Colonic mucosa (tissue), 4 donors: ENCODE measurements at regions not wholly inside any gene's neighbourhood (a gene's known extent, or its start where the extent isn't known, plus 50 kb on each side); places are given as distances from the start of the nearest gene placed in this dataset.

Experiments used
- DNase-seq: peaks from one replicate; pipeline ENCODE4 v3.0.0-alpha.2; 2020
- H3K27ac ChIP-seq: fragments of 200-600 bp; one replicate; pipeline ENCODE4 v1.8.0; 2021
- H3K27me3 ChIP-seq: fragments of 200-600 bp; one replicate; pipeline ENCODE4 v1.8.0; 2021
- H3K36me3 ChIP-seq: fragments of 200-600 bp; one replicate; pipeline ENCODE4 v1.8.0; 2021
- H3K4me1 ChIP-seq: fragments of 200-600 bp; one replicate; pipeline ENCODE4 v1.8.0; 2021; ENCODE audit warnings: mild to moderate bottlenecking
- H3K4me3 ChIP-seq: fragments of 200-600 bp; one replicate; pipeline ENCODE4 v1.8.0; 2021
- H3K9ac ChIP-seq, 2 donors: one replicate each; pipeline ENCODE4 v1.7.0; 2013; ENCODE audit warnings: control low read depth in 2 of 2, low read depth in 2 of 2, low read length in 2 of 2
- H3K9me3 ChIP-seq: fragments of 200-600 bp; one replicate; pipeline ENCODE4 v1.8.0; 2021
- intact Hi-C: fragments of 100-400 bp; cut with DNase I; formaldehyde crosslinking; loops from one replicate; pipeline ENCODE4 v1.14.1; 2022
- TF ChIP-seq, protein P1 (sequence below): fragments of 200-600 bp; IDR thresholded peaks from one replicate; pipeline ENCODE4 v1.8.0; 2022; ENCODE audit warnings: antibody characterized with exemption, mild to moderate bottlenecking
- donor health status: healthy.
- donor health status: DM: no; HTN: no; CAD: no.
- donor health status: DM: no; HTN: no; CAD: no.

DNA sequence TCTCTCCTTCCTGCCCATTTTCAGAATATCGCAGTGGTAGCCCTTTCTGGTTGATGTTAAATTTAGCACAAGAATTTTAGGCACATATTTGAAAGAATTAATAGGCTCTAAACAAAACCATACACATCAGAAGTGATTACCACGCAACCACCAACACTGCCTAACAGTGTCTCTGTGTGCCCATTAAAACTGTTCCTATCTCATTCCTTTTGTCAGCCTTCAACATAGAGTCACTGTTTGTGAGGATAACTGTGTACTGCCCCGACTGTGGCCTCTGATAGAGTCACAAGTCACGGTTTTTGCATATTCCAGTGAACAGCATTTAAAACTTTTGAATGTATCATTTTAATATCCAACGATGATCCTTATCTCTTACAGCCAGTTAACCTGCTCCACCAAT is 116.8 kb upstream of the TNFAIP3 start:
- no peaks in the 10 kb centered on the region for H3K27me3 ChIP-seq
- no peak overlapping the region for H3K4me3 ChIP-seq
- H3K9me3 ChIP-seq: no peaks in the 10 kb centered on the region
- TF ChIP-seq, protein P1, sequence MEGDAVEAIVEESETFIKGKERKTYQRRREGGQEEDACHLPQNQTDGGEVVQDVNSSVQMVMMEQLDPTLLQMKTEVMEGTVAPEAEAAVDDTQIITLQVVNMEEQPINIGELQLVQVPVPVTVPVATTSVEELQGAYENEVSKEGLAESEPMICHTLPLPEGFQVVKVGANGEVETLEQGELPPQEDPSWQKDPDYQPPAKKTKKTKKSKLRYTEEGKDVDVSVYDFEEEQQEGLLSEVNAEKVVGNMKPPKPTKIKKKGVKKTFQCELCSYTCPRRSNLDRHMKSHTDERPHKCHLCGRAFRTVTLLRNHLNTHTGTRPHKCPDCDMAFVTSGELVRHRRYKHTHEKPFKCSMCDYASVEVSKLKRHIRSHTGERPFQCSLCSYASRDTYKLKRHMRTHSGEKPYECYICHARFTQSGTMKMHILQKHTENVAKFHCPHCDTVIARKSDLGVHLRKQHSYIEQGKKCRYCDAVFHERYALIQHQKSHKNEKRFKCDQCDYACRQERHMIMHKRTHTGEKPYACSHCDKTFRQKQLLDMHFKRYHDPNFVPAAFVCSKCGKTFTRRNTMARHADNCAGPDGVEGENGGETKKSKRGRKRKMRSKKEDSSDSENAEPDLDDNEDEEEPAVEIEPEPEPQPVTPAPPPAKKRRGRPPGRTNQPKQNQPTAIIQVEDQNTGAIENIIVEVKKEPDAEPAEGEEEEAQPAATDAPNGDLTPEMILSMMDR: no peak
- intact Hi-C loops: no loop called here
- no peak overlapping the region for H3K27ac ChIP-seq
- DNase-seq: no peak
- H3K4me1 ChIP-seq: peaks cover 4% of the 10 kb centered on the region
- no peak overlapping the region for H3K9ac ChIP-seq
- no peaks in the 10 kb centered on the region for H3K36me3 ChIP-seq

- H3K27me3 ChIP-seq: no peaks in the 10 kb centered on the region
- no peak overlapping the region for H3K4me3 ChIP-seq
- no peaks in the 10 kb centered on the region for H3K9me3 ChIP-seq
- intact Hi-C loops: no loop called here
- H3K36me3 ChIP-seq: no peaks in the 10 kb centered on the region
- DNase-seq: no peak
- peaks cover 4% of the 10 kb centered on the region for H3K4me1 ChIP-seq
- TF ChIP-seq, protein P1: no peak
- H3K9ac ChIP-seq: no peak overlapping the region
- no peak overlapping the region for H3K27ac ChIP-seq
These were observed 115.1 kb upstream of the TNFAIP3 start for GRCh38 chr6:137751768-137752560.

GRCh38 chr6:137754366-137754765 is 112.7 kb upstream of the TNFAIP3 start:
- Histone ChIP-seq H3K4me1 (no peaks in the 10 kb centered on the region), H3K27me3 (no peaks in the 10 kb centered on the region), H3K9me3 (no peaks in the 10 kb centered on the region), H3K4me3 (no peak overlapping the region), H3K36me3 (no peaks in the 10 kb centered on the region), H3K27ac (no peak overlapping the region), H3K9ac (no peak overlapping the region)
- TF ChIP-seq, protein P1: no peak
- no peak for DNase-seq
- intact Hi-C loops: no loop called here

DNA sequence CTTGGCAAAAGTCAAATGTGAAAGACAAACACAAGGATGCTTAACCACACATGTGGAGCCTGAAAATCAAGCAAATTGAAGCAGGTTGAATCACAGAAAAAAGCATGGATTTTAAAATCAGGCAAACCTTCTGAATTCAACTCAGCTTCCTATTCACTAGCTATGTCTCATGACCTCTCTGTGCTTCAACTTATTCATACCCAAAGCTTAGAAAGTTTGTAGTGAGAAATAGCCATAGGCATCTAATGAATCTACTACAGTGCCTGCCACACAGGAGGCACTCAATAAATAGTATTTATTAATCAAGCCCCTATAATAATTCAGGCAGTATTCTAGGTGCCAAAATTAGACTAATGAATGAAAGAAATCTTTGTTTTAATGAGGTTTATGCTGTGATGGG is 112.2 kb upstream of the TNFAIP3 start:
- H3K4me3 ChIP-seq: no peak overlapping the region
- DNase-seq: no peak
- intact Hi-C loops: no loop called here
- no peaks in the 10 kb centered on the region for H3K27me3 ChIP-seq
- TF ChIP-seq, protein P1: no peak
- H3K9me3 ChIP-seq: no peaks in the 10 kb centered on the region
- H3K27ac ChIP-seq: no peak overlapping the region
- H3K9ac ChIP-seq: no peak overlapping the region
- H3K36me3 ChIP-seq: no peaks in the 10 kb centered on the region
- H3K4me1 ChIP-seq: no peaks in the 10 kb centered on the region

DNA sequence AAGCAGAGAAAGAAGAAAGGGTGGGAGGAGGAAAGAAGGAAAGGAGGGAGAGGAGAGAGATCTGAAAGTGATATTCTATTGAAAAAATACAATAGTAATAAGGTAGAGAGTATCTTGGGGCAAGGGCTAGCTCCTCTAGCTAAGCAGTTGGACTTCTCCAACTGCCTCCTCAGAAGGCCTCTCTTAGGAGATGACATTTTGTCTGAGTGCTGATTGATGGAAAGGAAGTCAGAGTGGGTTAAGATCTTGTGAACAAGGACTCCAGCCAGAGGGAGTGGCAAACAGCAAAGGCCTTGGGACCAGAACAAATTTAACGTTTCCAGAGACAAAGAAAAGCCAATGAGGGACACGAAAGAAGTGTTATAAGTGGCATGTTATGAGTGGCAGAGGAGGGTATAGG is 111.8 kb upstream of the TNFAIP3 start:
- Histone ChIP-seq H3K27me3 (no peaks in the 10 kb centered on the region), H3K27ac (no peak overlapping the region), H3K4me3 (no peak overlapping the region), H3K4me1 (no peaks in the 10 kb centered on the region), H3K9me3 (no peaks in the 10 kb centered on the region), H3K9ac (no peak overlapping the region), H3K36me3 (no peaks in the 10 kb centered on the region)
- no peak for DNase-seq
- TF ChIP-seq, protein P1: no peak
- intact Hi-C loops: no loop called here
